ENCODE measurements at regions not wholly inside any gene's neighbourhood (a gene's known extent, or its start where the extent isn't known, plus 50 kb on each side); places are given as distances from the start of the nearest gene placed in this dataset.
"Not testable (repeated sequence)": the region's sequence is repeated elsewhere in the genome, so short reads cannot be mapped to it uniquely, and the experiment has no call there.

DNA sequence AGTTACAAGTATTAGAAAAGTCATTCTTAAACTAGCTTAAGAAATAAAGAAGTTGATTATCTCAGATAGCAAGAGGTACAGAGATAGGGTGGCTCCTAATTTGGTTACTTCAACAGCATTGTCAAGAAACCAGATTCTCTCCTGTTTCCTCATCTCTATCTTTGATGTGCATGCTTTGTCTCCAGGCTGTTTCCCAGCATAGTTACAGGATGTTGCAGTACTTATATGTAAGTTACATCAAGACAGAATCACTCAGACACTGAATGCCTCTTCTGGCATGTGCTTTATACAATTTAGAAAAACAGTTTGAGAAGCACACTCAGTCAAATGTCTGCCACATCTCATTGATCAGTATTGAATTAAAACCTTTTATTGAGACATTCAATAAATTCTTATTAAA is 189.5 kb upstream of the UBE2E3 start:
- no peaks in the 10 kb centered on the region for H3K36me3 Mint-ChIP-seq (ENCODE audit: low read depth)
- no peaks in the 10 kb centered on the region for H3K9me3 Mint-ChIP-seq
- no peak for DNase-seq (ENCODE audit: low spot score)
- no peaks in the 10 kb centered on the region for H3K27me3 Mint-ChIP-seq (ENCODE audit: low read depth)
- H3K27ac Mint-ChIP-seq: no peak overlapping the region
- no peak overlapping the region for H3K4me3 Mint-ChIP-seq
- no peaks in the 10 kb centered on the region for H3K4me1 Mint-ChIP-seq (ENCODE audit: low read depth)

- DNase-seq (ENCODE audit: low spot score): no peak
- no peaks in the 10 kb centered on the region for H3K9me3 Mint-ChIP-seq
- H3K36me3 Mint-ChIP-seq (ENCODE audit: low read depth): no peaks in the 10 kb centered on the region
- H3K4me3 Mint-ChIP-seq: no peak overlapping the region
- H3K27me3 Mint-ChIP-seq (ENCODE audit: low read depth): no peaks in the 10 kb centered on the region
- H3K4me1 Mint-ChIP-seq (ENCODE audit: low read depth): no peaks in the 10 kb centered on the region
- no peak overlapping the region for H3K27ac Mint-ChIP-seq
Observed at GRCh38 chr2:180787330-180787729, 193.1 kb upstream of the UBE2E3 start.

GRCh38 chr2:180781276-180781675 is 199.1 kb upstream of the UBE2E3 start:
- Mint-ChIP-seq H3K4me3 (no peak overlapping the region), H3K4me1 (ENCODE audit: low read depth) (no peaks in the 10 kb centered on the region), H3K27me3 (ENCODE audit: low read depth) (no peaks in the 10 kb centered on the region), H3K36me3 (ENCODE audit: low read depth) (no peaks in the 10 kb centered on the region), H3K9me3 (no peaks in the 10 kb centered on the region), H3K27ac (no peak overlapping the region)
- no peak for DNase-seq (ENCODE audit: low spot score)

DNA sequence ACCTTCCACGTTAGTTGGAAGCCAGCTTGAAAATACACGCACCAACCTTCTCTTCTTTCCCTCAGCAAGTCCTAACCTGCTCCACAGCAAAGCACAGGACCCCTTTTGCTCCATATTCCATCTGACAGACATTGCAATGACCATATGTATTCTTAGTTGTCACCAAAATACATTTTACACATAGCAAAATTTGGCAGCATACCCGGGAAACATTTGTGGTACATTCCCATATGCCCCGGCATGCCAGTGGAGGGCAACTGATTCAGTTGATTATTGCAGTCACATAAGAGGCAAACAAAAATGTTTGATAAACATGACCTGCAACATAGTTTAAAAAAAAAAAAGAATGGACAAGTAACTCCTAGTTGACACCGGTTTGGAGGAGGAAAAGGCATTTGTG is 202.1 kb upstream of the UBE2E3 start:
- DNase-seq (ENCODE audit: low spot score): no peak
- no peak overlapping the region for H3K27ac Mint-ChIP-seq
- no peaks in the 10 kb centered on the region for H3K36me3 Mint-ChIP-seq (ENCODE audit: low read depth)
- no peaks in the 10 kb centered on the region for H3K27me3 Mint-ChIP-seq (ENCODE audit: low read depth)
- no peaks in the 10 kb centered on the region for H3K4me1 Mint-ChIP-seq (ENCODE audit: low read depth)
- H3K9me3 Mint-ChIP-seq: no peaks in the 10 kb centered on the region
- no peak overlapping the region for H3K4me3 Mint-ChIP-seq

DNA sequence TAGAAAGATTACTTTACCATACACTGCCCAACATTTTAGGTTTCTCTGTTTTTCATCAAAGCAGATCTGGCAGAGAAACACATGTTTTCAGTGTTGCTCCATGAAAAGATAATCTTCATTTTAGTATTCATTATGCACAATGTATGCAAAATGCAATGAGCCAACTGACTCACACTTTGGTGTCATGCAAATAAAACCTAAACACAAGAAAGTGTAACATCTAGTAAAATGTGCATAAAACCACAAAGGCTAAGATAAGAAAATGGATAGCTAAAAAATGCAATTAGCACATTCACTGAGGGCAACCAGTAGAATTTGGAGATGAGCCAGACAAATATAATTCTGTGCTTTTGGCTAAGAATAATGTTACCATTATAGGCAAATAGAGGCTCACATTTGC is 203.5 kb upstream of the UBE2E3 start:
- Mint-ChIP-seq H3K36me3 (ENCODE audit: low read depth) (no peaks in the 10 kb centered on the region), H3K9me3 (no peaks in the 10 kb centered on the region), H3K27ac (no peak overlapping the region), H3K27me3 (ENCODE audit: low read depth) (no peaks in the 10 kb centered on the region), H3K4me1 (ENCODE audit: low read depth) (no peaks in the 10 kb centered on the region), H3K4me3 (no peak overlapping the region)
- no peak for DNase-seq (ENCODE audit: low spot score)

DNA sequence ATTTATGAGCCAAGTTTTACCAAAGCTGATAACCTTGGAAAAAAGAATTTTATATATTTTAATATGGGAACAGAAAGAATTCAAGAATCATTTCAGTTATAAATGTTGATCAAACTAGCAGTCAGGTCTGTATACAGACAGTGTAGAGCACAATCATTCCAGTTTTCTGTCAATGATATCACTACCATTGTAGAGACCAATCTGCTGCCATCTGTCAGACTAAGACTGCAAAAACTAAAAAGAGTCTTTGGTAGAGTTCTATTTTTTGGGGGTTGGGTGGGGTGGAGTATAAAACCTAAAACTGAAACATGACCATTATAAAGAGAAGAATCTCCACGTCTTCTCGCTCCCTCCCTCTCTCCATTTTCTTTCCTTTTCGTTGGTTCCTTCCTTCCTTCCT is 204.7 kb upstream of the UBE2E3 start:
- no peak for DNase-seq (ENCODE audit: low spot score)
- H3K27ac Mint-ChIP-seq: no peak overlapping the region
- no peaks in the 10 kb centered on the region for H3K9me3 Mint-ChIP-seq
- no peaks in the 10 kb centered on the region for H3K27me3 Mint-ChIP-seq (ENCODE audit: low read depth)
- H3K4me3 Mint-ChIP-seq: no peak overlapping the region
- no peaks in the 10 kb centered on the region for H3K36me3 Mint-ChIP-seq (ENCODE audit: low read depth)
- no peaks in the 10 kb centered on the region for H3K4me1 Mint-ChIP-seq (ENCODE audit: low read depth)

DNA sequence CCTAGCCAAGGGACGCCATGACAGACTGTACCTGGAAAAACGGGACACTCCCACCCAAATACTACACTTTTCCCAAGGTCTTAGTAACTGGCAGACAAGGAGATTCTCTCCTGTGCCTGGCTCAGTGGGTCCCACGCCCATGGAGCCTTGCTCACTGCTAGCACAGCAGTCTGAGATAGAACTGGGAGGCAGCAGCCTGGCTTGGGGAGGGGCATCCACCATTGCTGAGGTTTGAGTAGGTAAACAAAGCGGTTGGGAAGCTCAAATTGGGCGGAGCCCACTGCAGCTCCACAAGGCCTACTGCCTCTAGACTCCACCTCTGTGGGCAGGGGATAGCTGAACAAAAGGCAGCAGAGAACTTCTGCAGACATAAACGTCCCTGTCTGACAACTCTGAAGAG is 215.1 kb upstream of the UBE2E3 start:
- not testable (repeated sequence) for H3K27me3 Mint-ChIP-seq (ENCODE audit: low read depth); H3K27ac Mint-ChIP-seq; H3K4me1 Mint-ChIP-seq (ENCODE audit: low read depth)

GRCh38 chr2:180763263-180763989 is 217.0 kb upstream of the UBE2E3 start:
- Mint-ChIP-seq H3K4me1 (ENCODE audit: low read depth) (no peaks in the 10 kb centered on the region), H3K9me3 (no peaks in the 10 kb centered on the region), H3K27ac (no peak overlapping the region), H3K36me3 (ENCODE audit: low read depth) (no peaks in the 10 kb centered on the region), H3K4me3 (no peak overlapping the region), H3K27me3 (ENCODE audit: low read depth) (no peaks in the 10 kb centered on the region)
- DNase-seq (ENCODE audit: low spot score): no peak

More for the DNA sequence above, 215.1 kb upstream of the UBE2E3 start:
- H3K9me3 Mint-ChIP-seq; DNase-seq (ENCODE audit: low spot score); H3K36me3 Mint-ChIP-seq (ENCODE audit: low read depth); H3K4me3 Mint-ChIP-seq: not testable (repeated sequence)

DNA sequence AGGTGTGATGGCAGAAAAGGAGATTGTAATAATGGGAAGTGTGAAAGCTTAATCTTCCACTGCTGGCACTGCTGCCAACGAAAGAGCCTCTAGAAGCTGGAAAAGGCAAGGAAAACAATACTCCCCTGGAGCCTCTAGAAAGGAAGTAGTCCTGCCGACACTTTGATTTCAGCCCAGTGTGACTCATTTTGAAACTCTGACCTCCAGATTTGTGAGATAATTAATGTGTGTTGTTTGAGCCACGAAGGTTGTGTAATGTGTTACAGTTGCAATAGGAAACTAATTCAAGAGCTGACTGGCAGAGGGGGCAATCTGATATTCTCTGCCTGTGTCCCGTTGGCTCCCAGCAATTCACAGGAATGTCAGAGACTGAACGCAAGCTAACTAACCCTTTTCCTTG is 219.2 kb upstream of the UBE2E3 start:
- H3K36me3 Mint-ChIP-seq (ENCODE audit: low read depth): no peaks in the 10 kb centered on the region
- no peaks in the 10 kb centered on the region for H3K9me3 Mint-ChIP-seq
- no peak overlapping the region for H3K27ac Mint-ChIP-seq
- H3K27me3 Mint-ChIP-seq (ENCODE audit: low read depth): no peaks in the 10 kb centered on the region
- no peak overlapping the region for H3K4me3 Mint-ChIP-seq
- DNase-seq (ENCODE audit: low spot score): no peak
- H3K4me1 Mint-ChIP-seq (ENCODE audit: low read depth): no peaks in the 10 kb centered on the region

DNA sequence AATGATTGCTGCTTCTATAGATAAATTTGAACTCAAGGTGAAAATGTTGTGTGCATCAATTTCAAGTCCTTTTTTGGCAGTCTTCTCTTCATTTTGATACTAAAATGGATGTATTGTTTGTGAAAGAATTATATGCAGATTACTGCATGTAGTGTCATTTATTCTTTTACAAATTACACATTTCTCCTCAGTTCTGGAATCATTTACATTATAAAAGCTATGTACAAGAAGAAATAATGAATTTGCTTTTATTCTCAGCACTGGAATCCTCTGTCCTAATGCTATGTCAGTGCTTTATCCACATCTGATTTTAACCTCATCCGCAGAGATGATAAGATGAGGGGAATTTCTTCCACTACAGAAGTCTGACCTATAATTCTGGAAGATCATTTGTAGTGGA is 220.8 kb upstream of the UBE2E3 start:
- Mint-ChIP-seq H3K4me3 (no peak overlapping the region), H3K27me3 (ENCODE audit: low read depth) (no peaks in the 10 kb centered on the region), H3K36me3 (ENCODE audit: low read depth) (no peaks in the 10 kb centered on the region), H3K27ac (no peak overlapping the region), H3K9me3 (no peaks in the 10 kb centered on the region), H3K4me1 (ENCODE audit: low read depth) (no peaks in the 10 kb centered on the region)
- DNase-seq (ENCODE audit: low spot score): no peak

GRCh38 chr2:180753809-180754761 is 226.3 kb upstream of the UBE2E3 start:
- Mint-ChIP-seq H3K27ac (no peak overlapping the region), H3K9me3 (no peaks in the 10 kb centered on the region), H3K4me3 (no peak overlapping the region), H3K36me3 (ENCODE audit: low read depth) (no peaks in the 10 kb centered on the region), H3K27me3 (ENCODE audit: low read depth) (no peaks in the 10 kb centered on the region), H3K4me1 (ENCODE audit: low read depth) (no peaks in the 10 kb centered on the region)
- no peak for DNase-seq (ENCODE audit: low spot score)

DNA sequence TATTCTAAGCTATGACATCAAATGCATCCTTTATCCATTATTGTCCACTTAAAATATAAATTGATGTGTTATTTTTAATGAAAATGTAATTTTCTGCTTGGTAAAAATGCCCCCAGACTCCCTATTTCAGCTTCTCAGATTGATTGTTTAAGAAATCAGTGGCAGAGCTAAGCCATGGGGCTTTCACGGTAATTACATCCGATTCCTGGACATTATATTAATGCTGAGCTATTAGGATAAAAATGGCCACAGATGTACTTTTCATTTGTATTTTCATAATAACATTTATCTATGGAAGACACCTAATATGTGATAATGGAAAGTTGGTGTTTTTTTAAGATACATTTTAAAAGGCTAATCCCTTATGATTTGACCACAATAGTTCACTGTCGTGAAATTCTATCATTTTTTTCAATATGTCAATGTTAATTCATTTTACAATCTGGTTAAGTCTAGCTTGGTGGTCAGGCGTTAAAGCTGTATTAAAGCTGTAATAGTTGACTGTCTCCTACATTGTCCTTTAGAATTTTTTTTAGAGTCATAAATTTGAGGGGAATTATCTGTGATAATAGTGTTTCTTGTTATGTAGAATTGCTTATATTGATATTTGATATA is 229.0 kb upstream of the UBE2E3 start:
- no peaks in the 10 kb centered on the region for H3K27me3 Mint-ChIP-seq (ENCODE audit: low read depth)
- no peak overlapping the region for H3K27ac Mint-ChIP-seq

GRCh38 chr2:180747728-180748127 is 232.7 kb upstream of the UBE2E3 start:
- Mint-ChIP-seq H3K9me3 (no peaks in the 10 kb centered on the region), H3K4me1 (ENCODE audit: low read depth) (no peaks in the 10 kb centered on the region), H3K4me3 (no peak overlapping the region), H3K27ac (no peak overlapping the region), H3K27me3 (ENCODE audit: low read depth) (no peaks in the 10 kb centered on the region), H3K36me3 (ENCODE audit: low read depth) (no peaks in the 10 kb centered on the region)
- DNase-seq (ENCODE audit: low spot score): no peak

More for the DNA sequence above, 229.0 kb upstream of the UBE2E3 start:
- H3K4me3 Mint-ChIP-seq: no peak overlapping the region
- no peaks in the 10 kb centered on the region for H3K36me3 Mint-ChIP-seq (ENCODE audit: low read depth)
- H3K4me1 Mint-ChIP-seq (ENCODE audit: low read depth): no peaks in the 10 kb centered on the region
- DNase-seq (ENCODE audit: low spot score): no peak
- no peaks in the 10 kb centered on the region for H3K9me3 Mint-ChIP-seq

DNA sequence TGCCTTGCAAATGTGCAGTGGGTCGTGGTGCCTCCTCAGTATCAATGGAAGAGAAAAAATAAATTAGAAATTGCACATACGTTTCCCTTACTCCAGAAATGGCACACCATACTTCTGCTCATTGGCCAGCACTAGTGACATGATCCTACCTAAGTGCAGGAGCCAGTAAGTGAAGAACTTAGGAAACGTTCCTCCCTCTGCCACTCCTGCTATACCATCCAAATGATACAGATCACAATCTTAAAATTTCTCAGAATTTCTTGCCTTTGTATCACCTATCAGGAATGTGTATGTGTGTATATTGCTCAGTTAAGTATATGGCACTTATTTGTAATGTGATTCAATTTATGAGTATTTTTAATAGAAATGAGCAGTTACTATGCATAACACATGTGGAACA is 237.0 kb upstream of the UBE2E3 start:
- DNase-seq (ENCODE audit: low spot score): no peak
- no peaks in the 10 kb centered on the region for H3K27me3 Mint-ChIP-seq (ENCODE audit: low read depth)
- no peak overlapping the region for H3K4me3 Mint-ChIP-seq
- no peaks in the 10 kb centered on the region for H3K4me1 Mint-ChIP-seq (ENCODE audit: low read depth)
- H3K9me3 Mint-ChIP-seq: no peaks in the 10 kb centered on the region
- no peak overlapping the region for H3K27ac Mint-ChIP-seq
- H3K36me3 Mint-ChIP-seq (ENCODE audit: low read depth): no peaks in the 10 kb centered on the region
